NT2/D1 (cell line): ENCODE measurements at regions not wholly inside any gene's neighbourhood (a gene's known extent, or its start where the extent isn't known, plus 50 kb on each side); places are given as distances from the start of the nearest gene placed in this dataset.

ENCODE experiments used
- SUZ12 ChIP-seq: IDR thresholded peaks from 2 replicates; pipeline ENCODE4 v1.6.1; 2011; ENCODE audit not compliant: insufficient read length, insufficient read depth; ENCODE audit errors: extremely low read depth
- ZNF274 ChIP-seq: IDR thresholded peaks from 2 replicates; pipeline ENCODE4 v1.6.1; 2011; ENCODE audit warnings: mild to moderate bottlenecking, low read depth, low read length

DNA sequence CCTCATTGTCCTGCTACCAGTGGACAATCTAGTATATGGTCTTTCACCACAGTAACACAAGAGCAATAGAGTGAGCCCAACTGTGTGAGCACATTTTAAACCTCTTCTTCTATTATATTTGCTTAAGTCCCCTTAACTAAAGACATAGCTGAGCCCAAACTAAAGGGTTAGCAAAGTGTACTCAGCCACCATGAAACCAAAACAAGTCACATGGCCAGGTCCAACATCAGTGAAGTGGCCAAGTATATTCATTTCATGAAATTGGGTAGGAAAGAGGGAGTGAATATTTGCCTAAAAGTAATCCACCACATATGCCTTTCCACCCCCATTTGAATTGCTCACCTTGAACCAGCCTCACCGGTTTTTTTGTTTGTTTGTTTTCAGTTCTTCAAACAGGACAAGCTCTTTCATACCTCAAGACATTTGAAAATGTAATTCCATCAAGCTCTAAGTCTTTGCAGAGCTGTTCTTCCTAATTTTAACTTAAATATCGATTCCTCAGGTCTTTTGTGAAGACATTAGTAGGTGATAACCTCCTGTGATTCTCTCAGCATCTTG, 327.0 kb upstream of the SEMA6D start:
- TF ChIP-seq SUZ12 (no peak), ZNF274 (no peak)
